ENCODE measurements at regions not wholly inside any gene's neighbourhood (a gene's known extent, or its start where the extent isn't known, plus 50 kb on each side); places are given as distances from the start of the nearest gene placed in this dataset.
A peak's percentile ranks its signal among the peaks of the same experiment; 100 is the strongest.

DNA sequence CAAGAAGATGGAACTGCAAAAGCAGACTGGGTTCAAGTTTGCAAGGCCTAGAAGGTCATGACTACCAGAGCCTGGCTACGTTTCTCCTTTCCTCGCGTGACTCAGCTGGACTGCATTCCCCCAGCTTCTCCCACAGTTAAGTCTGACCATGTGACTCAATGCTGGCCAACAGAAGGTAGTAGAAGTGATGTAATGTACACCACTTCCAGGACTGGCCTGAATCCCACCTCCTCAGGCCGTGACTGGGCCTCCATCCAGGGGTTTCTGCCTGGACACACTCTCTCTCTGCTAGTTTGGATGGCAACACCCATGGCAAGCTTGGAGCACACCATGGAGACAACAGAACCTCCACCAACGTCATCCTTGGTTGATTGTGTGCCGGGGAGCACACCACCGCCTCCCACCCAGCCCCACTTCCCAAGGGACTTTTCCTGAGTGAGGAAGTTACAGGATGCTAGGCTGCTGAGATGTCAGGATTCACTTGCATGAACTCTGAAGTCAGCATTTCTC lies 112.0 kb upstream of the CDYL start (continued):
- TF ChIP-seq ZBTB1 (CRISPR knock-in tag; IDR thresholded peaks at IDR 0.05; ENCODE audit: borderline replicate concordance, low read depth) (no peak), TRIM24 (IDR thresholded peaks at IDR 0.05) (no peak), FOSL1 (tag; conservative IDR thresholded peaks at IDR 0.05) (peak; percentile 50; the same call in 1 of the 2 replicates), MAFK (IDR thresholded peaks at IDR 0.05; ENCODE audit: low read length) (peak; percentile 61; the same call in 1 of the 2 replicates), ZNF354B (CRISPR knock-in tag; IDR thresholded peaks at IDR 0.05) (no peak), FUS (optimal IDR thresholded peaks at IDR 0.05; ENCODE audit: low read depth, low read length) (no peak), SAFB (IDR thresholded peaks at IDR 0.05; ENCODE audit: borderline replicate concordance, low read depth, low read length) (no peak), POLR3G (IDR thresholded peaks at IDR 0.05; ENCODE audit: extremely low read depth, insufficient read length, insufficient replicate concordance) (no peak), RAD51 (IDR thresholded peaks at IDR 0.05; ENCODE audit: borderline replicate concordance, low read depth) (peak; percentile 60; the same call in 1 of the 2 replicates), GTF2A2 (tag; IDR thresholded peaks at IDR 0.05) (no peak), OTX1 (CRISPR knock-in tag; IDR thresholded peaks at IDR 0.05) (no peak), ZNF507 (tag; conservative IDR thresholded peaks at IDR 0.05) (no peak), ZNF23 (CRISPR knock-in tag; IDR thresholded peaks at IDR 0.05) (no peak), MTA1 (IDR thresholded peaks at IDR 0.05; ENCODE audit: borderline replicate concordance) (no peak), ZBTB7A (IDR thresholded peaks at IDR 0.05; ENCODE audit: borderline replicate concordance, control insufficient read depth, low read depth, low read length) (no peak), ZNF77 (CRISPR knock-in tag; IDR thresholded peaks at IDR 0.05) (no peak)
- TF ChIP-seq, protein P1, sequence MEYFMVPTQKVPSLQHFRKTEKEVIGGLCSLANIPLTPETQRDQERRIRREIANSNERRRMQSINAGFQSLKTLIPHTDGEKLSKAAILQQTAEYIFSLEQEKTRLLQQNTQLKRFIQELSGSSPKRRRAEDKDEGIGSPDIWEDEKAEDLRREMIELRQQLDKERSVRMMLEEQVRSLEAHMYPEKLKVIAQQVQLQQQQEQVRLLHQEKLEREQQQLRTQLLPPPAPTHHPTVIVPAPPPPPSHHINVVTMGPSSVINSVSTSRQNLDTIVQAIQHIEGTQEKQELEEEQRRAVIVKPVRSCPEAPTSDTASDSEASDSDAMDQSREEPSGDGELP (CRISPR knock-in tag; IDR thresholded peaks at IDR 0.05; ENCODE audit: borderline replicate concordance): 0 out of 2 replicates have a peak, but pooled peaks have one; percentile 6
- TF ChIP-seq, protein P2, sequence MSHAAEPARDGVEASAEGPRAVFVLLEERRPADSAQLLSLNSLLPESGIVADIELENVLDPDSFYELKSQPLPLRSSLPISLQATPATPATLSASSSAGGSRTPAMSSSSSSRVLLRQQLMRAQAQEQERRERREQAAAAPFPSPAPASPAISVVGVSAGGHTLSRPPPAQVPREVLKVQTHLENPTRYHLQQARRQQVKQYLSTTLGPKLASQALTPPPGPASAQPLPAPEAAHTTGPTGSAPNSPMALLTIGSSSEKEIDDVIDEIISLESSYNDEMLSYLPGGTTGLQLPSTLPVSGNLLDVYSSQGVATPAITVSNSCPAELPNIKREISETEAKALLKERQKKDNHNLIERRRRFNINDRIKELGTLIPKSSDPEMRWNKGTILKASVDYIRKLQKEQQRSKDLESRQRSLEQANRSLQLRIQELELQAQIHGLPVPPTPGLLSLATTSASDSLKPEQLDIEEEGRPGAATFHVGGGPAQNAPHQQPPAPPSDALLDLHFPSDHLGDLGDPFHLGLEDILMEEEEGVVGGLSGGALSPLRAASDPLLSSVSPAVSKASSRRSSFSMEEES (CRISPR knock-in tag; IDR thresholded peaks at IDR 0.05): no peak
- TF ChIP-seq, protein P3, sequence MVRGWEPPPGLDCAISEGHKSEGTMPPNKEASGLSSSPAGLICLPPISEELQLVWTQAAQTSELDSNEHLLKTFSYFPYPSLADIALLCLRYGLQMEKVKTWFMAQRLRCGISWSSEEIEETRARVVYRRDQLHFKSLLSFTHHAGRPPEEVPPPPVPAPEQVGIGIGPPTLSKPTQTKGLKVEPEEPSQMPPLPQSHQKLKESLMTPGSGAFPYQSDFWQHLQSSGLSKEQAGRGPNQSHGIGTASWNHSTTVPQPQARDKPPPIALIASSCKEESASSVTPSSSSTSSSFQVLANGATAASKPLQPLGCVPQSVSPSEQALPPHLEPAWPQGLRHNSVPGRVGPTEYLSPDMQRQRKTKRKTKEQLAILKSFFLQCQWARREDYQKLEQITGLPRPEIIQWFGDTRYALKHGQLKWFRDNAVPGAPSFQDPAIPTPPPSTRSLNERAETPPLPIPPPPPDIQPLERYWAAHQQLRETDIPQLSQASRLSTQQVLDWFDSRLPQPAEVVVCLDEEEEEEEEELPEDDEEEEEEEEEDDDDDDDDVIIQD (CRISPR knock-in tag; IDR thresholded peaks at IDR 0.05): no peak
- TF ChIP-seq, protein P4, sequence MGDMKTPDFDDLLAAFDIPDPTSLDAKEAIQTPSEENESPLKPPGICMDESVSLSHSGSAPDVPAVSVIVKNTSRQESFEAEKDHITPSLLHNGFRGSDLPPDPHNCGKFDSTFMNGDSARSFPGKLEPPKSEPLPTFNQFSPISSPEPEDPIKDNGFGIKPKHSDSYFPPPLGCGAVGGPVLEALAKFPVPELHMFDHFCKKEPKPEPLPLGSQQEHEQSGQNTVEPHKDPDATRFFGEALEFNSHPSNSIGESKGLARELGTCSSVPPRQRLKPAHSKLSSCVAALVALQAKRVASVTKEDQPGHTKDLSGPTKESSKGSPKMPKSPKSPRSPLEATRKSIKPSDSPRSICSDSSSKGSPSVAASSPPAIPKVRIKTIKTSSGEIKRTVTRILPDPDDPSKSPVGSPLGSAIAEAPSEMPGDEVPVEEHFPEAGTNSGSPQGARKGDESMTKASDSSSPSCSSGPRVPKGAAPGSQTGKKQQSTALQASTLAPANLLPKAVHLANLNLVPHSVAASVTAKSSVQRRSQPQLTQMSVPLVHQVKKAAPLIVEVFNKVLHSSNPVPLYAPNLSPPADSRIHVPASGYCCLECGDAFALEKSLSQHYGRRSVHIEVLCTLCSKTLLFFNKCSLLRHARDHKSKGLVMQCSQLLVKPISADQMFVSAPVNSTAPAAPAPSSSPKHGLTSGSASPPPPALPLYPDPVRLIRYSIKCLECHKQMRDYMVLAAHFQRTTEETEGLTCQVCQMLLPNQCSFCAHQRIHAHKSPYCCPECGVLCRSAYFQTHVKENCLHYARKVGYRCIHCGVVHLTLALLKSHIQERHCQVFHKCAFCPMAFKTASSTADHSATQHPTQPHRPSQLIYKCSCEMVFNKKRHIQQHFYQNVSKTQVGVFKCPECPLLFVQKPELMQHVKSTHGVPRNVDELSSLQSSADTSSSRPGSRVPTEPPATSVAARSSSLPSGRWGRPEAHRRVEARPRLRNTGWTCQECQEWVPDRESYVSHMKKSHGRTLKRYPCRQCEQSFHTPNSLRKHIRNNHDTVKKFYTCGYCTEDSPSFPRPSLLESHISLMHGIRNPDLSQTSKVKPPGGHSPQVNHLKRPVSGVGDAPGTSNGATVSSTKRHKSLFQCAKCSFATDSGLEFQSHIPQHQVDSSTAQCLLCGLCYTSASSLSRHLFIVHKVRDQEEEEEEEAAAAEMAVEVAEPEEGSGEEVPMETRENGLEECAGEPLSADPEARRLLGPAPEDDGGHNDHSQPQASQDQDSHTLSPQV (IDR thresholded peaks at IDR 0.05): no peak
- TF ChIP-seq, protein P5, sequence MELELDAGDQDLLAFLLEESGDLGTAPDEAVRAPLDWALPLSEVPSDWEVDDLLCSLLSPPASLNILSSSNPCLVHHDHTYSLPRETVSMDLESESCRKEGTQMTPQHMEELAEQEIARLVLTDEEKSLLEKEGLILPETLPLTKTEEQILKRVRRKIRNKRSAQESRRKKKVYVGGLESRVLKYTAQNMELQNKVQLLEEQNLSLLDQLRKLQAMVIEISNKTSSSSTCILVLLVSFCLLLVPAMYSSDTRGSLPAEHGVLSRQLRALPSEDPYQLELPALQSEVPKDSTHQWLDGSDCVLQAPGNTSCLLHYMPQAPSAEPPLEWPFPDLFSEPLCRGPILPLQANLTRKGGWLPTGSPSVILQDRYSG (tag; conservative IDR thresholded peaks at IDR 0.05; ENCODE audit: low read depth): no peak

Measured in K562 (cell line).